IMR-90 (cell line): ENCODE measurements at regions not wholly inside any gene's neighbourhood (a gene's known extent, or its start where the extent isn't known, plus 50 kb on each side); places are given as distances from the start of the nearest gene placed in this dataset.

ENCODE experiments used
- BHLHE40 ChIP-seq: fragments of 150-350 bp; IDR thresholded peaks from 2 replicates; pipeline ENCODE4 v1.6.1; 2016; ENCODE audit warnings: mild to moderate bottlenecking, low read depth, low read length
- CEBPB ChIP-seq: IDR thresholded peaks from 2 replicates; pipeline ENCODE4 v1.6.1; 2012; ENCODE audit warnings: low read depth, low read length, improper control_type of control experiment
- CHD1 ChIP-seq: IDR thresholded peaks from 2 replicates; pipeline ENCODE4 v1.6.1; 2012; ENCODE audit warnings: low read depth, low read length, improper control_type of control experiment
- CTCF ChIP-seq: conservative IDR thresholded peaks from 2 replicates; pipeline ENCODE4 v1.5.1; 2012; ENCODE audit warnings: mild to moderate bottlenecking, low read depth, low read length, improper control_type of control experiment
- MAFK ChIP-seq: IDR thresholded peaks from 2 replicates; pipeline ENCODE4 v1.6.1; 2012; ENCODE audit warnings: low read depth, low read length, improper control_type of control experiment
- POLR2A ChIP-seq: IDR thresholded peaks from 2 replicates; pipeline ENCODE4 v1.6.1; 2012; ENCODE audit warnings: mild to moderate bottlenecking, low read depth, low read length
- USF2 ChIP-seq: fragments of 150-350 bp; IDR thresholded peaks from 2 replicates; pipeline ENCODE4 v1.6.1; 2017; ENCODE audit warnings: mild to moderate bottlenecking, antibody characterized with exemption, low read length, low read depth

GRCh38 chr15:53072077-53072476, 281.9 kb upstream of the ONECUT1 start:
- no peak for TF ChIP-seq MAFK
- no peak for TF ChIP-seq CHD1
- no peak for TF ChIP-seq CTCF
- no peak for TF ChIP-seq USF2
- TF ChIP-seq BHLHE40 = no peak
- no peak for TF ChIP-seq CEBPB
- no peak for TF ChIP-seq POLR2A
